ENCODE measurements at regions not wholly inside any gene's neighbourhood (a gene's known extent, or its start where the extent isn't known, plus 50 kb on each side); places are given as distances from the start of the nearest gene placed in this dataset.
"Not testable (repeated sequence)": the region's sequence is repeated elsewhere in the genome, so short reads cannot be mapped to it uniquely, and the experiment has no call there.

DNA sequence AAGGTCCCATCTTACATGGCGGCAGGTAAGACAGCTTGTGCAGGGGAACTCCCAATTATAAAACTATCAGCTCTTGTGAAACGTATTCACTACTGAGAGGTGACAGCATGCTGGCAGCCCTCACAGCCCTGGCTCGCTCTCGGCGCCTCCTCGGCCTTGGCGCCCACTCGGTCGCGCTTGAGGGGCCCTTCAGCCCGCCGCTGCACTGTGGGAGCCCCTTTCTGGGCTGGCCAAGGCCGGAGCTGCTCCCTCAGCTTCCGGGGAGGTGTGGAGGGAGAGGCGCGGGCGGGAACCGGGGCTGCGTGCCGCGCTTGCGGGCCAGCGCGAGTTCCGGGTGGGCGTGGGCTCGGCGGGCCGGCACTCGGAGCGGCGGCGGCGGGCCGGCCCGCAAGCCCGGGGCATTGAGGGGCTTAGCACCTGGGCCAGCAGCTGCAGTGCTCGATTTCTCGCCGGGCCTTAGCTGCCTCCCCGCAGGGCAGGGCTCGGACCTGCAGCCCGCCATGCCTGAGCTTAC is 262.6 kb upstream of the CDH19 start:
- H3K27ac Mint-ChIP-seq, H3K36me3 Mint-ChIP-seq, ATAC-seq, H3K9me3 Mint-ChIP-seq: not testable (repeated sequence)
- DNase-seq (ENCODE audit: low spot score in 2 of 2), result peak in 1 of 2 donors; percentile 50

DNA sequence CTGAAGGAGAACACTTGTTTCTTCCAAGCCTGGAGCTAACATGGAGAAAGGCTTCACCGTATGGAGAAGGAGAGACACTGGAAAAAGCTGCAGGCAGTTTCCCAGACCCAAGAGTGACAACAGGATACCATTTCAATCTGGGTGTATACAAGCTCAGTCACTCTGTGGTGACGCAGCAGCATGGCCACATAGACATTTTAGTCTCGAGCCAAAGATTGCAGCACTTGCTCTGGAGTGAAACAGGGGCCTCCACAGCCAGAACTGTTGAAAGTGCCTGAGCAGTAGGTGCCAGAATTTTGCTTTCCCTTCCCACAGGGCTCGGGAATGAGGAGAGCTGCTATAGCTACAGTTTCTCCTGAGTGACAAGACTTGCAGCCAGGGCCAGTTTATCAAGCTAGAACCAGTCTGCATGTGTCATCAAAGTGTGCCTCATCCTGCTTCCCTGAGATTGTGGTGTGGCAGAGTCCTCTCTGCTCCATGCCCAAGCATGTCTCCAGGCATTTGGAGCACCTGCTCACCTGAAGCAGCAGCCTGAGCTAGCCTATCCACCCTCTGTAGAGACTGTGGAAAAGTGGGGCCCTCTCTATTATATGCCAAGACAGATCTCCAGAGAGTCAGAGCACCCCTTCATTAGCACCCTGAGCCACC is 234.6 kb upstream of the CDH19 start:
- no peak for ATAC-seq
- Mint-ChIP-seq H3K9me3 (peaks cover 12 to 13% of the 10 kb centered on the region in 2 donors), H3K27ac (no peak overlapping the region), H3K36me3 (no peaks in the 10 kb centered on the region)
- DNase-seq (ENCODE audit: low spot score in 2 of 2), result no peak

GRCh38 chr18:66833646-66834045 is 229.8 kb upstream of the CDH19 start:
- Mint-ChIP-seq H3K36me3 (no peaks in the 10 kb centered on the region), H3K27ac (no peak overlapping the region), H3K9me3 (peaks cover 8 to 11% of the 10 kb centered on the region in 2 donors)
- no peak for DNase-seq (ENCODE audit: low spot score in 2 of 2)
- ATAC-seq, result no peak

DNA sequence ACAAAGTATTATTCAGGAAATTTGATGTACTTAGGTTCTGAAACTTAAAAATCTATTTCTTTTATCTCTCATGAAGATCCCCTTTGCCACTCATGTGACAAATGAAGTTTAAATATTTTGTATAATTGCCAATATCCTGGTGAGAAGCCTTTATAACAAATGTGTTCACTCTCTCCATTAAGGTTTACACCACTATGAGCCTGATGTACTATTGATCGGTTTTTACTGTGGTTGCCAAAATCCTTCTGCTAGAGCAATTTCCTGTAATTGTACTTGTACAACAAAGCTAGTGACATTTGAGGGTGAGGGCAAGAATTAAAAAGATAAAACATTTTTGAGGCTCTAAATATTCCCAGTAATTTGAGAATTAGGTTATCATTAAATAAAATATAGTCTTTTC is 222.3 kb upstream of the CDH19 start:
- H3K9me3 Mint-ChIP-seq, result peaks cover 4 to 6% of the 10 kb centered on the region in 2 donors
- ATAC-seq, result no peak

GRCh38 chr18:66825347-66825746 is 221.5 kb upstream of the CDH19 start:
- DNase-seq (ENCODE audit: low spot score in 2 of 2) (no peak), ATAC-seq (no peak)
- H3K9me3 Mint-ChIP-seq, result peaks cover 4 to 6% of the 10 kb centered on the region in 2 donors
- H3K36me3 Mint-ChIP-seq, result no peaks in the 10 kb centered on the region
- no peak overlapping the region for H3K27ac Mint-ChIP-seq

More for the DNA sequence above, 222.3 kb upstream of the CDH19 start:
- Mint-ChIP-seq H3K36me3 (no peaks in the 10 kb centered on the region), H3K27ac (no peak overlapping the region)
- DNase-seq (ENCODE audit: low spot score in 2 of 2), result no peak

GRCh38 chr18:66819235-66819634 is 215.3 kb upstream of the CDH19 start:
- Mint-ChIP-seq H3K9me3 (peaks cover 0 to 10% of the 10 kb centered on the region in 2 donors), H3K27ac (no peak overlapping the region), H3K36me3 (no peaks in the 10 kb centered on the region)
- ATAC-seq (no peak), DNase-seq (ENCODE audit: low spot score in 2 of 2) (no peak)

GRCh38 chr18:66813138-66813537 is 209.2 kb upstream of the CDH19 start:
- DNase-seq (ENCODE audit: low spot score in 2 of 2), result no peak
- H3K27ac Mint-ChIP-seq, result no peak overlapping the region
- H3K9me3 Mint-ChIP-seq, result peaks cover 8 to 14% of the 10 kb centered on the region in 2 donors
- H3K36me3 Mint-ChIP-seq, result no peaks in the 10 kb centered on the region
- no peak for ATAC-seq

DNA sequence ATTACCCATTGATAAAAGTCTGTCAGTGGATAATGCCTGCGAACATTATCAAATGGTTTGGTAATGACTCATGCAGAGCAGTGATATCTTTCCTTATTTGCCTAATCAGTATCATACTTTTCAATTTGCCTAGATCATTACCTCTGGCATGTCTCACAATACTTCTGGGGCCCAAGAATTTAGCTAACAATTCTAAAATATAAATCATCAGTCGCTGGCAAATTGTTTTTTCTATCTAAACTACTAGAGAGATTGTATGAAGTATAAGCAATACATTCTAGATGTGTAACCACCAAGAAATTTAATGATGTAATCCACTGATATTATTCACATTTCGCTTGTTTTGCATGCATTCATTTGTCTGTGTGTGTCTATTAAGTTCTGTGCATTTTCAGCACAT is 191.2 kb upstream of the CDH19 start:
- no peak for ATAC-seq
- DNase-seq (ENCODE audit: low spot score in 2 of 2), result no peak
- H3K36me3 Mint-ChIP-seq, result no peaks in the 10 kb centered on the region
- H3K9me3 Mint-ChIP-seq, result no peaks in the 10 kb centered on the region
- no peak overlapping the region for H3K27ac Mint-ChIP-seq

DNA sequence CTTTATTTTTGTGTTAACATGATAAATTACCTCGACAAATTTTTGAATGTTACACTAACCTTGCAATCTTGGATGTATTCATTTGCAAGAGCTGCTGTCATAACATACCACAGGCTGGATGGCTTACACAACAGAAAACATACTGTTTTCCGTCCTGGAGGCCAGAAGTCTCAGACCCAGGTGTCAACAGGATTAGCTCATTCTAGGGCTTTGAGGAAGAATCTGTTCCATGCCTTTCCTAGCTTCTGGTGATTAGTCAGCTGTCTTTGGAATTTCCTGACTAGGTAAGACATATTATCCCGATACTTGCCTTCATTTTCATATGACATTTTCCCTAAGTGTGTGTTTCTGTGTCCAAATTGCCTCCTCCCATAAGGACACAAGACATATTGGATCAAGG is 188.6 kb upstream of the CDH19 start:
- Mint-ChIP-seq H3K27ac (no peak overlapping the region), H3K36me3 (no peaks in the 10 kb centered on the region), H3K9me3 (no peaks in the 10 kb centered on the region)
- ATAC-seq, result no peak
- DNase-seq (ENCODE audit: low spot score in 2 of 2), result no peak

DNA sequence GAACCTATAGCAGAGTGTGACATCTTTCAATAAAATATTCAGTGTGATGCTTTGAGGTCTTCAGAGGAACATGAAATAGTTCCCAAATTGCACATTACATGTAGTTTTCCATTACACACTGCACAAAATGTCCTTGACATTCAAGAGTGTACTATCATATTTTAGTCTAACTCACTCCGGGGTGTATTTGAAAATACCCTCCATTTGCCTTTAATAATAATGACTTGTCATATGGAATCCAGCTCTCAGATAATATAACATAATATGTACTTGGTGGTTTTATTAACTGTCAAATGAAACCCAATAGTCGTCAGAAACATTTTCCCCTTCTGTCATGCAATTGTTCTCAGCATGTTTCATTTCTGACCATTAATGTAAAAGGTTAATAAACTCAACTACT is 176.7 kb upstream of the CDH19 start:
- Mint-ChIP-seq H3K27ac (no peak overlapping the region), H3K9me3 (peaks cover 0 to 11% of the 10 kb centered on the region in 2 donors), H3K36me3 (no peaks in the 10 kb centered on the region)
- no peak for DNase-seq (ENCODE audit: low spot score in 2 of 2)
- no peak for ATAC-seq

GRCh38 chr18:66778048-66778447 is 174.2 kb upstream of the CDH19 start:
- no peak for ATAC-seq
- peaks cover 0 to 11% of the 10 kb centered on the region in 2 donors for H3K9me3 Mint-ChIP-seq
- H3K36me3 Mint-ChIP-seq, result no peaks in the 10 kb centered on the region
- DNase-seq (ENCODE audit: low spot score in 2 of 2), result no peak
- H3K27ac Mint-ChIP-seq, result no peak overlapping the region

- Mint-ChIP-seq H3K9me3 (no peaks in the 10 kb centered on the region), H3K36me3 (no peaks in the 10 kb centered on the region), H3K27ac (no peak overlapping the region)
- DNase-seq (ENCODE audit: low spot score in 2 of 2), result no peak
- ATAC-seq, result no peak
These were observed 165.5 kb upstream of the CDH19 start for GRCh38 chr18:66769375-66769774.

DNA sequence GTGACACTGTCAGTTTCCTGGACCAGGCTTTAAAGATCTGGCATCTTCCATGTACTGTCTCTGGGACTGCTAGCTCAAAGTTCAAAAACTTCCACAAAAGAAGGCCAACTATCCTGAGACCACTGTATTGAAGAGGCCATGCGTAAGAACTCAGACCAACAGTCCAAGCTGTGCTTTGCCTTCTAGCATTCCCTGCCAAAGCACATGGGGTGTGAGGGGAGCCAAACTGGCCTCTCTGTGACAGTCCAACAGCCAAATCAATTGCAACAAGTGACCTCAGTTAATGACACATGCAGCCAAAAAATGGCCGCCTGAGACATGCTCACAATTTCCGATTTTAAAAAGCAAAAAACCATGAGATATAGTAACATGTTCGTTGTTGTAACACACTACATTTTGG is 160.3 kb upstream of the CDH19 start:
- H3K36me3 Mint-ChIP-seq, result no peaks in the 10 kb centered on the region
- no peak overlapping the region for H3K27ac Mint-ChIP-seq
- DNase-seq (ENCODE audit: low spot score in 2 of 2) (no peak), ATAC-seq (no peak)
- H3K9me3 Mint-ChIP-seq, result no peaks in the 10 kb centered on the region

DNA sequence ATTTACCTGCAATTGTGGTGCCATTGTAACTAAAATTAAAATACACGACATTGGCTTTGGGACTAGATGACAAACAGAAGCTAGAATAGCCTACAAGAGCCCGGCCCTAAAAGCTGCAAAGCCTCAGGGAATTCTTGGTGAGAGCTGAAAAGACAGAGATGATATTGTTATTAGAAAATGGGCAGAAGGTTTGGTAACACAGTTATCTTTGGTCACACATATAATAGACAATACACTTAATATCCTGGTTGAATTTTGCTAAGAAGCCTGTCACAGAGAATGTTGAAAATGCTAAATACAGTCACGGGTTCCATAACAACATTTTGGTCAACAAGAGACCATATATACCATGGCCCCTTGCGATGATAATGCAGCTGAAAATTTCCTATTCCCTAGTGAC is 157.3 kb upstream of the CDH19 start:
- no peak for ATAC-seq
- DNase-seq (ENCODE audit: low spot score in 2 of 2), result no peak
- Mint-ChIP-seq H3K27ac (no peak overlapping the region), H3K9me3 (peaks cover 0 to 7% of the 10 kb centered on the region in 2 donors), H3K36me3 (no peaks in the 10 kb centered on the region)

DNA sequence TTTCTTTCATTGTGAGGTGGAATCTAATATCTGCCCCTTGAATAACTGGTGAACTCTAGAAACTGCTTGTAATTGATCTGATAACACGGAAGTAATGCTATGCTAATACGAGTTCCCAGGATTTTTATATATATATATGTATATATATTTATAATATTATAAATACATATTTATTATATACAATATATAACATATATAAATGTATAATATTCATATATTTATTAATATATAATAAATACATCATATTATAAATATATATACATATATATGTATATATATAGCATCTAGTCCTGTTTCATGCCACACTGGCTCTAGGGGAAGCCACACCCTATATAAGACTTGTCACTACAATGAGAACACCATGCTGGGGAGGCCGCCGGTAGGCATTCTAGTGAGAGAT is 156.7 kb upstream of the CDH19 start:
- Mint-ChIP-seq H3K27ac (no peak overlapping the region), H3K36me3 (no peaks in the 10 kb centered on the region), H3K9me3 (peaks cover 0 to 7% of the 10 kb centered on the region in 2 donors)
- ATAC-seq (no peak), DNase-seq (ENCODE audit: low spot score in 2 of 2) (no peak)

DNA sequence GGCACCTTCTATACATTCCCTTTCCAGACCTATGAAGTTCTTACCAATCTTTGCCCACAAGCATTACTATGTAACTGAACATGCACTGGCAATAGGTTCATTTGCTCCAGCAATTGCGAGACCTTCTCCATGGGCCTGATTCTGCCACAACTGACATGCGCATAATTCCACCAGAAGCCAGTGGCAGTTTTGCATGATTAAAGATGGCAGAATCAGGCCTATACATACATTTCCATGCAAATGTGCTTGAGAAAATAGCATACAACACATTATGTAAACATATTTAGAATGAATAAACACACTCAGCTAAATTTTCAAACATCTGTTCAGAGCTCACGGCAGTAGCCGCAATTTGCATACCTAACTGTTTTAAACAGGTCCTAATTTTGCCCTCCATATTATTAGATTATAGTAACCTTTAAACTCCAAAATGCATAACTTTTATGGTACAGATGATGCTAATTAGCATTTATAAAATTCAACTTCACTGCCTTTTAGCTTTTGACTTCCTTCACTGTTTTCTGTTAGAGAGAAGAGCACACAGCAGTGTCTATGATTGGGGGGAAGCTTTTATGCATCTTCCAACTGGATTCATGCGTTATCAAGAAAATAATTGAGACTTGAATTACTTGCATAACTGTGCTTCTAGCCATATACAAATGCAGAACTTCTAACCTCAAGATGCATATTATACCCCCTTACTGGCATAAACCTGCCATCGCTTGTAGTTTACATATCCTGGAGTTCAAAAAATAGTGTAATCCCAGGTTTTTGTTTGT is 155.3 kb upstream of the CDH19 start:
- ATAC-seq (no peak), DNase-seq (ENCODE audit: low spot score in 2 of 2) (no peak)
- Mint-ChIP-seq H3K36me3 (no peaks in the 10 kb centered on the region), H3K27ac (no peak overlapping the region), H3K9me3 (peaks cover 0 to 7% of the 10 kb centered on the region in 2 donors)

DNA sequence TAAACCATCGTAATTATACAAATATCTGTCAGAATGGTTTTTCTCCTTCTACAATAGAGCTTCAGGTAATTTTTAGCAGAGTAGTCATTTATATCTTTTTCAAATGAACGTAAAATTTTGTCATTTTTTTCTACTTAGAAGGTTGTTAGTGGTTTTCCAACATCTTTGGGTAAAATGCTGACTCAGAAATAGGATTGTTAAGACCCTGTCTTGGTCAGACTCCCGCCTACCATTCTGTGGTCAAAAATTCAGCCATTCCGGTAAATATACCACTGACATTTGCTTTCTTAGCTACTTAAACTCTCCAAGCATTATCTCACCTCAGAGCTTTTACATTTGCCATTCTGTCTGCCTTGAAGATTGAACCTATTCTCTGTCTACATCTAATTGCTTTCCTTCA is 154.1 kb upstream of the CDH19 start:
- Mint-ChIP-seq H3K27ac (no peak overlapping the region), H3K9me3 (peaks cover 4 to 11% of the 10 kb centered on the region in 2 donors), H3K36me3 (no peaks in the 10 kb centered on the region)
- ATAC-seq (no peak), DNase-seq (ENCODE audit: low spot score in 2 of 2) (no peak)

DNA sequence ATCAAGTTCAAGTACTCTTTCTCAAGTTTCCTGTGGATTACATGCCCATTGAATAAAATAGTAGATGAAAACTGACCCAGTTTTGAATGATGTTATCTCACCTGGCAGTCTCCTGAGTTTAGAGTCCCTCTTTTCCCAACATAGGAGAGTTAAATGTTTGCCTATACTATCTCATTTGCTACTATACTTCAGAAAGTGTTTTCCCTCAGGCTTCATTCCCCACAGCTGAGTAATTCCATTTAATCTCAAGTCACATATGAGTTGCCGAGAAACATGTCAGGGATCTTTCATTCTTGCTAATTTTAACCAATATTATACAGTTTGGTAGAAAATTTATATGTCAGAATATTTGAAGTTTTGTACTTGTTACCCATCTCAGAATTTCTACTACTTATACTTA is 150.4 kb upstream of the CDH19 start:
- Mint-ChIP-seq H3K9me3 (peaks cover 4 to 11% of the 10 kb centered on the region in 2 donors), H3K36me3 (no peaks in the 10 kb centered on the region), H3K27ac (no peak overlapping the region)
- ATAC-seq (no peak), DNase-seq (ENCODE audit: low spot score in 2 of 2) (no peak)

Measured in activated naive CD4-positive, alpha-beta T cell treated with anti-CD3 and anti-CD28 coated beads, Interleukin-2, amount 50 U/mL, for 72 hours (primary cell).